ENCODE measurements at regions not wholly inside any gene's neighbourhood (a gene's known extent, or its start where the extent isn't known, plus 50 kb on each side); places are given as distances from the start of the nearest gene placed in this dataset.

DNA sequence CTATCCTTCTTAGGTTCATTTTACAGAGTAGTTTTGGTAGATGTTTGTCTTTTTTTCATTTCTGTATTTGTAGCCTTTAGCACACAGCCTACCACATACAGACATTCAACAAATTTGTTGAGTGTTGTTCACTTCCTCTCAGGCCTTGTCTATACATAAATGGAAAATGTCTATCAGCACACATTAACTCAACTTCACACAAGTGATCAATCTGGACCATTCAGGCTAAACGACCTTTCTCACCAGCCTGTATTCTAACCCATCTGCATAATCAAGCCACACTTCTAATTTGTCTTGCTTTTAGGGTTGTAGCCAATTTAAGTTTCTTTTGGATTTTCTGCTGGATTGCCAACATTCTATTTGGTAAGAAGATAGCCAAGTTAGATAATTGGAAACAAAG lies 59.9 kb upstream of the DARS1 start:
- TF ChIP-seq, protein P1, sequence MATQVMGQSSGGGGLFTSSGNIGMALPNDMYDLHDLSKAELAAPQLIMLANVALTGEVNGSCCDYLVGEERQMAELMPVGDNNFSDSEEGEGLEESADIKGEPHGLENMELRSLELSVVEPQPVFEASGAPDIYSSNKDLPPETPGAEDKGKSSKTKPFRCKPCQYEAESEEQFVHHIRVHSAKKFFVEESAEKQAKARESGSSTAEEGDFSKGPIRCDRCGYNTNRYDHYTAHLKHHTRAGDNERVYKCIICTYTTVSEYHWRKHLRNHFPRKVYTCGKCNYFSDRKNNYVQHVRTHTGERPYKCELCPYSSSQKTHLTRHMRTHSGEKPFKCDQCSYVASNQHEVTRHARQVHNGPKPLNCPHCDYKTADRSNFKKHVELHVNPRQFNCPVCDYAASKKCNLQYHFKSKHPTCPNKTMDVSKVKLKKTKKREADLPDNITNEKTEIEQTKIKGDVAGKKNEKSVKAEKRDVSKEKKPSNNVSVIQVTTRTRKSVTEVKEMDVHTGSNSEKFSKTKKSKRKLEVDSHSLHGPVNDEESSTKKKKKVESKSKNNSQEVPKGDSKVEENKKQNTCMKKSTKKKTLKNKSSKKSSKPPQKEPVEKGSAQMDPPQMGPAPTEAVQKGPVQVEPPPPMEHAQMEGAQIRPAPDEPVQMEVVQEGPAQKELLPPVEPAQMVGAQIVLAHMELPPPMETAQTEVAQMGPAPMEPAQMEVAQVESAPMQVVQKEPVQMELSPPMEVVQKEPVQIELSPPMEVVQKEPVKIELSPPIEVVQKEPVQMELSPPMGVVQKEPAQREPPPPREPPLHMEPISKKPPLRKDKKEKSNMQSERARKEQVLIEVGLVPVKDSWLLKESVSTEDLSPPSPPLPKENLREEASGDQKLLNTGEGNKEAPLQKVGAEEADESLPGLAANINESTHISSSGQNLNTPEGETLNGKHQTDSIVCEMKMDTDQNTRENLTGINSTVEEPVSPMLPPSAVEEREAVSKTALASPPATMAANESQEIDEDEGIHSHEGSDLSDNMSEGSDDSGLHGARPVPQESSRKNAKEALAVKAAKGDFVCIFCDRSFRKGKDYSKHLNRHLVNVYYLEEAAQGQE (IDR thresholded peaks at IDR 0.05; ENCODE audit: low read depth) = no peak
- TF ChIP-seq MAX (IDR thresholded peaks at IDR 0.05) (no peak), EP300 (IDR thresholded peaks at IDR 0.05; ENCODE audit: borderline replicate concordance) (no peak), CEBPB (IDR thresholded peaks at IDR 0.05) (no peak), TEAD4 (IDR thresholded peaks at IDR 0.05) (no peak), RAD21 (IDR thresholded peaks at IDR 0.05; ENCODE audit: low read depth) (no peak)

Measured in Ishikawa (cell line).